Superior temporal gyrus (tissue), 1 donor: ENCODE measurements at regions not wholly inside any gene's neighbourhood (a gene's known extent, or its start where the extent isn't known, plus 50 kb on each side); places are given as distances from the start of the nearest gene placed in this dataset.

Experiments
- DNase-seq: peaks from one replicate; pipeline ENCODE4 v3.0.0-alpha.2; 2016; ENCODE audit errors: extremely low spot score

DNA sequence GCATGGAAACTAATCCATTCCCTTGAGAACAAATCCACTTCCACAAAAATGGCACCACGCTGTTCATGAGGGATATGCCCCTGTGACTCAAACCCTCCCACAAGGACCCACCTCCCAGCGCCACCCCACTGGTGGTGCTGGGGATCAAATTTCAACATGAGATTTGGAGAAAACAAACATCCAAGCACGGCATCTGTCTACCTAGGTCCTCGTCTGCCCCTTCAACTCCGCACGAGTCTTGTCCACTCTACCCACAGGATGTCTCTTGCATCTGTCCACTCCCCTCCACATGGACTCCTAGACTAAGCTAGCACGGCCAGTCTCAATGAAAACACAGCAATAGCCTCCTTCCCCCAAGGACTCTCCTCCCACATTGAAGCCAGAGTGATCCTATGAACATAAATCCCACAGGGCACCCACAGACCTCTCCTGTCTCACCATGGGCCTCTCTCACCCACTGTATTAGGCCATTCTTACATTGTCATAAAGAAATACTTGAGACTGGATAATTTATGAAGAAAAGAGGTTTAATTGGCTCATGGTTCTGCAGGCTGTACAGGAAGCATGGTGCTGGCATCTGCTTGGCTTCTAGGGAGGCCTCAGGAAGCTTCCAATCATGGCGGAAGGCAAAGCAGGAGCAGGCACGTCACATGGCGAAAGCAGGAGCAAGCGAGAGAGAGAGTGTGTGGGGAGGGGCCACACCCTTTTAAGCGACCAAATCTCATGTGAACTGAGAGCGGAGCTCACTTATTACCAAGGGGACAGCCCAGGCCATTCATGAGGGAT, 101.4 kb downstream of the TOMM20 start:
- no peak for DNase-seq

- DNase-seq: no peak
Measured at GRCh38 chr1:235025422-235025984, 103.1 kb downstream of the TOMM20 start.

DNA sequence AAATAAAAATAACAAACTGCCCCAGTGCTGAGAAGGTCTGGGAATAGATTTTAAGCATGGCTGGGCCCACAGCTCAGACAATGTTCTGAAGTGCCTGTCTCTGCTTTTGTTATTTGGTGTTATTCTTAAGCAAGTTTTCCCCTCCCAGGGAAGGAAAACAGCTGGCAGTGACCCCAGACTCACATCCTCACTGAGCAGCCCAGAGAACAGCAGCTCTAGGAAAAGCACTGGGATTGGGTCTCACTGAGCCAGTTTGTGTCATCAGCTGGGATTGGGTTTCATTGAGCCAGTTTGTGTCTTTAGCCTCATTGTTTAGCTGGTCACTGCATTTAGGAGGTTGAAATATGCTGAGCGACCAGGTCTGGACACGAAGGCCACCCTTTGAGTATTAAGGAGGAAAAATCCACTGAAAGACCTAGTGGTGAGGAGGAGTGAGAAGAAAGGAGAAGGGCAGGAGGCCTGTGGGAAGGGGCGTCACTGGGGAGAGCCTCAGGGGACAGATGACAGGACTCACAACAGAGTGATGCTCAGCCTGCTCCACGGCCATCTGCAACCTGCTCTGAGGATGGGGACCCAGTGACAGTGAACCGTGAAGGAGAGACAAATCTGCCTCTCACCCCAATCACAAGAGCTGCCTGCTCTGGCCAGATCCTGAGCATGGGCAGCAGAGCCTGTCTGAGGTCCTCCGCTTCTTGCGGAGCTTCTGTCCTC, 103.8 kb downstream of the TOMM20 start:
- no peak for DNase-seq

DNA sequence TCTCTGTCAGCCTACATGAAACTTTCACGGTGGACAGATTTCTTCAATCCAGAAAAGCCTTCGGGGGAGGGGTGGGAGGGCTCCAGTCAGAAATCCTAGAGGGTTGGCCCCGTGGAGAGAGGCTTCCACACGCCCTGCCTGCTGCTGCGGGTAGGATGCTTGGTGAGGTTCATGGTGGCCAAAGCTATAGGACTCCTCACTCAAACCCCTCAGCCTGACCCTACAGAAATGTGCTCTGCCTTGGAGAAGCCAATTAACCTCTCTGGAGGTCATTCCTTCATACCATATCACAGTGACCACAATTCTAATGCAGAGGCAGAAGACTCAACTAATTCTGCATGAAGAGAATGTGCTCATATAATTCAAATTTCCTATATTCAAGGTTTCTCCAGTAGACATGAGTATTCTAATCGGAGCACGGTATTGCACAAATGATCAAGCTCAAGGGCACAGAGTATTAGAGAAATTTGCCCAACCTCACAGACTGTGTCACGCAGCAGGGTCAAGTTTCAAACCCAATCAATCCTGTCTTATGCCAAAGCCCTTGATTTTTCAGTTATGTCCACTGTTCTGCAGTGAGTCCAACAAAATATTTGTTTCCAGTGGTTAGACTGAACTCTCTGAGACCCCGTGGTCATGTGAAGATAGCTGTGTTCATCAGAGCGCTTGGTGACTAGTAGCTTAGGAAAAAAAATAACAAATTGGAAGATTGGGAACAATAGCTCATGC, 104.8 kb downstream of the TOMM20 start:
- DNase-seq: no peak

DNA sequence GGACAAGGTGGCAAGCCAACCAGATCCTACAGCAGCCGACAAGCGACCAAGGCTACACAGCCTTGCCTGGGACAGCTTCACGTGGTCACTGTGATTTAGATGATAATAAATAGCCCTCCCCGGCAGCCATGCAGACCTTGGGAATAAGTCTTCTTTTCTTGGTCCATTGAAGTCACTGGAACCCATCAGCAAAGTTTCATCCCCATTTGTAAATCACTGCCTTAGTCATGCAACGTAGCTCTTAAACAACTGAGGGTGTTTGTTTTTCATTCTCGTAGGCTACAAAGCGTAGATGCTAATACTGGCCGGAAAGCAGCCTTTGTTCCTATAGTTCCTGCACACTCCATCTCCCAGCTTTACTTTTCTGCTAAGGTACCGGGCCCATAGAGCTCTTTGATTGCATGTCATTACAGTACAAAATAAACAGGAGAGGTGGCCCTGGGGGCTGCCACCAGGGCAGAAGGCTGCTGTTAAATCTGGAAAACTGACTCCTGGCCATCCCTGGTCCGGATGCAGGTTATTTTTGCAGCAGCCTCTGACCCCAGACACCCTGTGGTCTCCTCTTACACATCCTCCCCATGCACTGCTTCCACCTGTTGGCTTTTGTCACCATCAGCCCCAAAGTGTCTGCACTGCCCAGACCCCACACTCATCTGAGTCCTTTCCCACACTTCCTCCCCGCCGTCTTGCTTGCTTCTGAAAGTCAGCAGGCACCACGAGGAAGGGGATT, 105.5 kb downstream of the TOMM20 start:
- DNase-seq: no peak

DNA sequence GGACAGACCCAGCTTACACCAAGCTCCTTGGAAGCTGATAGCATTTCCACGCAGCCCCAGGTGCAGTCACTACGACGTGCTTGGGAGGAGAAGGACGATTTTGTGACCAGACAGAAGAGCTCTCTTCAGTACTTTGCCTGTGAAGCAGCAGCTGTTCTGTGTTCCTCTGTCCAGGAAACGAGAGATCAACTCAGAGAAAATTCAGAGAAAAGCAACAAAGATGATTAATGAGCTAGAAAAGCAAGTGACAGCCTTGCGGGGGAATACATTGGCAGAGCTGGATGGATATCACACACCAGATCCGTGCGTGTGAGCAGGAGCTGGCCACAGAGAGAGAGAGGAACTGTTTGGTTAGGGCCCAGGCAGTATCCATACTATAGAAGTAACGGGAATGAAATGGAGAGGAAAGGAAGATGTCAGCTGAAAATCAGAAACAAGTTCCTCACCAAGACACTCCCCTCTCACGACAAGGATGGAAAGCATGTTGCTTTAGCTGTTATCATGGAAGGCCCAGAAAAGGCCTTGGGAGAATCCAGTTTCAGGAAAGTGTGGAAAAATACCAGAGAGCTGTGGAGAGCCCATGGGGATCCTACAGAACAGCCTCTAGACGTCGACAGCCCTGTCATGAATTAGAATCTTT, 106.2 kb downstream of the TOMM20 start:
- DNase-seq: peak; percentile 47

DNA sequence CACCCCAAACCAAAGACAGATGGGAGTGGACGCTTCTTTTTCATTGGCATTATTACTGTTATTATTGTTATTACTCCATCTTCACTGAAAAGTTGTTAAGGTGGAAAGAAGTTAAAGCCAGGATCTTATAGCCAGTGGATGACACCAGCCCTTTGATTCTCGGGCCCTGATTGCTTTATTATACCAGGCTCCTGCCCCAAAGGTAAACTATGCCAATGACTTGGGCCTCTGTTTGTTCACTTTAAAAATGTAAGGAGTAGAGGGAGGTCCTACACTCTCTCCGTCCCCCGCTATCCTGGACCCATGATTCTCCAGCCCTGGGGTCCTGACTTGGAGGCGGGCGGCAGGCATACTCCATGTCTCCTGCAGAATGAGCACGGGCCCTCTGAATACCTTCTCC, 106.8 kb downstream of the TOMM20 start:
- DNase-seq: no peak

DNA sequence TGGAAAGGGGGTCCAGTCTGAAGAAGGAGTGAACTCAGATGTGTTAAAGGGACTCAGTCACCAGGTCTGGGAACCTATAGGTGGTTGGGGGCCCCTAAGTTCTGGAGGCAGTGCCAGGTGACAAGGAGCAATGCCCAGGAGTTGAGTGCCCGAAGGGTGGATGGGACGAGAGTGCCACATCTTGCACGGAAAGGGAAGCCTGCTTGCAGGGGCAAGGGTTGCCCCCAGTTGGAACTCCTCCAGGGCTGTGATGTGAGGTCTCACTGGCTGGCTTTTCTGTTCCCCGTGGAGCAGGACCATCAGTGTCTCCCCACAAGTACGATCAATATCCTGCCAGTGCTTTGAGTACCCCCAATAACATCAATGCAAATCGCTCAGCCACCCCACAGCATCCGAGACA, 107.3 kb downstream of the TOMM20 start:
- DNase-seq: no peak

DNA sequence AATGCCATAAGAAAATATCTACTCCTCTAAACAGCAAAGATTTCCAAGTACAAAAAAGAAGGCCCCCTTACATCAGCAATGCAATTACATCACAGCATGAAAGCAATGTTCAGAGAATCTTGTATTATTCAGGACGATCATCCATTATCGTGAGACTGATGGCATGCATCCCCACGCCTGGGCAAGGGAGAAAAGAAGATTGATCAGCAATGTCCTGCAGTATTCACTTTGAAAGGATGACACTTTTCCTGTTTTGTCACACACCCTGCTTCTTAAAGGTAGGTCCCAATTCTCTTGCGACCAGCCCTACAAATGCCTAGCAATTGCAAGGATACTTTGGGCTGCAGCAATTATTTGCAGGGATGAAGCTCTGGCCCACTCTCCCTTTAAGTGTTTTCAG, 108.7 kb downstream of the TOMM20 start:
- DNase-seq: no peak

GRCh38 chr1:235019471-235019870, 109.2 kb downstream of the TOMM20 start:
- no peak for DNase-seq

- no peak for DNase-seq
Measured at GRCh38 chr1:235018720-235019444, 109.8 kb downstream of the TOMM20 start.

DNA sequence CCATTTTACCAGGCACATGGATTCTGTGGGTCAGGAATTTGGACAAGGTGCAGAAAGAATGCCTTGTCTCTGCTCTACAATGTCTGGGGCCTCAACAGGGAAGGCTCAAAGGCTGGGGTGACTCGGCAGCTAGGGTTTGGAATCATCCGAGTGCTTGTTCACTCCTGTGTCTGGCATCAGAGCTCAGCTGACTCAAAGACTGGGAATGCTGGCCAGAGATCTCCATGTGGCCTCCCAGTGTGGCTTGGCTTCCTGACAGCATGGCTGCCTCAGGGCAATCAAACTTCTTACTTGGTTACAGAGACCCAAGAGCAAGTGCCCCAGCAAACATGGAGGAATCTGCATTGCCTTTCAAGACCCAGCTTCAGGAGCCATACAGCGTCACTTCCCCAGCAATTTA, 110.5 kb downstream of the TOMM20 start:
- no peak for DNase-seq

DNA sequence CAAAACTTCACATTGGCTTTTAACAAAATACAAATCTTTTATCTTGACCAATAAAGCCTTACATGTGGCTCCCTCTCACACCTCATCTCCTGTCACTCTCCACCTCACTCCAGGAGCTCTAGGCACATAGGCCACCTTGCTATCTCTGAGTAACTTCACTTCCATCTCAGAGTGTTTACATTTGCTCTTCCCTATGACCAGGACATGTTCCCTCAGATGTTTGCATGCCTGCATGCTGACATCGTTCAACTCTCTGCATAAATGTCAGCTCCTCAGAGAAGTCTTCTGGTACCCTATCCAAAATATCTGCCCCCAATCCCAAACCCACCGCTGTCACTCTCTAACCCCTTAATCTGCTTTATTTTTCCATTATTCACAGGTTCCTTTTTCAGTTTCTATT, 110.9 kb downstream of the TOMM20 start:
- no peak for DNase-seq

- DNase-seq: no peak
Measured at GRCh38 chr1:235017191-235017590, 111.4 kb downstream of the TOMM20 start.

- no peak for DNase-seq
Measured at GRCh38 chr1:235015291-235015985, 113.2 kb downstream of the TOMM20 start.

- no peak for DNase-seq
Measured at GRCh38 chr1:235014756-235015155, 113.9 kb downstream of the TOMM20 start.

- no peak for DNase-seq
Measured at GRCh38 chr1:235013512-235013911, 115.1 kb downstream of the TOMM20 start.

DNA sequence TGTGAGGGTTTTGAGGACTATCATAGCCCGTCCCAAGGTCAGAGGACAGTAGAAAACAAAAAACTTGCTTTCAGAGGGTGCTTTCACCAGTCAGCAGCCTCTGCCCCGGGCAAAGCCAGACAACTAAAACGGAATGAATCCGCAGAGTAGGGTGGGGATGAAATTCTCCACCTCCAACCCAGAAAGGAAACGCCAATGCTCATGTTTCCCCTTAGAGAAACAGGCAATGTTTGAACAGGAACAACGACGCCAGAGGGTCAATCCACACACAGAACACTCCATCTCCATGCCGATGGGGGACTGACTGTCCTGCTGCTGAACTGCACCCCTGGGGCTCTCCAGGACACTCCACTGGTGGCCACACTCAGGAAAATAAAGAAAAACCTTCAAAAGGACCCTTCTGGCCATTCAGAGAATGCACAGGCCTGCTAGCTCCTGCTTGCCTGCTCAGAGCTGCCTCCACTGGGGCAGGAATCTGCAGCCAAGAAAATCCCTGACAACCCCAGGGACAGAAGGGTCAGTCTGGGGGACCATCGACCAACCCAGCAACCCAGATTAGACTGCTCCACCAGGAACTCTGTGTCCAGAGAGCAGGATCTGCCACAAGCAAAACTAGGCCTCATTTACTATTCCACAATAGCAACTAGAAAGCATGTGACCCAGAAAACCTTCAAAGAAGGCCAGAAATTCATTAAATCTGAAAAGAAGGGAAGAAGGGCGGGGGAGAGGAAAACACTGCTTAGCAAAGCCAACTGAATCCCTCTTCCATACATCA, 116.0 kb downstream of the TOMM20 start:
- DNase-seq: peak; percentile 35
